NCI-H128 (cell line): ENCODE measurements at regions not wholly inside any gene's neighbourhood (a gene's known extent, or its start where the extent isn't known, plus 50 kb on each side); places are given as distances from the start of the nearest gene placed in this dataset.

Experiments used
- DNase-seq: peaks from one replicate; lab custom pipeline; 2025; ENCODE audit not compliant: unreplicated experiment; lab: John Stamatoyannopoulos, UW

- no peak for DNase-seq
These were observed 103.3 kb downstream of the SPRY2 start for GRCh38 chr13:80237646-80238045.

- no peak for DNase-seq
These were observed 105.0 kb downstream of the SPRY2 start for GRCh38 chr13:80235967-80236302.

- DNase-seq = no peak
These were observed 105.6 kb downstream of the SPRY2 start for GRCh38 chr13:80235166-80235966.

GRCh38 chr13:80227645-80228044, 113.3 kb downstream of the SPRY2 start:
- DNase-seq = no peak

GRCh38 chr13:80226645-80227044, 114.3 kb downstream of the SPRY2 start:
- DNase-seq = no peak

GRCh38 chr13:80224468-80224867, 116.5 kb downstream of the SPRY2 start:
- DNase-seq = no peak

GRCh38 chr13:80217614-80218456, 123.1 kb downstream of the SPRY2 start:
- no peak for DNase-seq

GRCh38 chr13:80215368-80215767, 125.6 kb downstream of the SPRY2 start:
- DNase-seq = no peak

- DNase-seq = no peak
These were observed 126.4 kb downstream of the SPRY2 start for GRCh38 chr13:80214521-80214991.

GRCh38 chr13:80214050-80214449, 126.9 kb downstream of the SPRY2 start:
- DNase-seq = no peak

- no peak for DNase-seq
These were observed 127.7 kb downstream of the SPRY2 start for GRCh38 chr13:80213201-80213600.

GRCh38 chr13:80211566-80211965, 129.4 kb downstream of the SPRY2 start:
- no peak for DNase-seq

GRCh38 chr13:80204642-80205041, 136.3 kb downstream of the SPRY2 start:
- no peak for DNase-seq

- no peak for DNase-seq
These were observed 137.4 kb downstream of the SPRY2 start for GRCh38 chr13:80203496-80203895.

GRCh38 chr13:80201694-80202468, 139.0 kb downstream of the SPRY2 start:
- DNase-seq = no peak

- no peak for DNase-seq
These were observed 141.2 kb downstream of the SPRY2 start for GRCh38 chr13:80199585-80200292.

- DNase-seq = no peak
These were observed 141.9 kb downstream of the SPRY2 start for GRCh38 chr13:80199067-80199466.

- DNase-seq = no peak
These were observed 144.2 kb downstream of the SPRY2 start for GRCh38 chr13:80196756-80197155.

- no peak for DNase-seq
These were observed 145.3 kb downstream of the SPRY2 start for GRCh38 chr13:80195649-80196048.

GRCh38 chr13:80189889-80190597, 150.9 kb downstream of the SPRY2 start:
- no peak for DNase-seq
